H1 (cell line): ENCODE measurements at regions not wholly inside any gene's neighbourhood (a gene's known extent, or its start where the extent isn't known, plus 50 kb on each side); places are given as distances from the start of the nearest gene placed in this dataset.

Experiments used
- CTCF ChIA-PET: fragments of 300-600 bp; sonication (Branson Sonifier 250); formaldehyde crosslinking; loops from one replicate; lab custom pipeline; 2021; ENCODE audit not compliant: partially characterized antibody; lab: Charles Lee
- POLR2A ChIA-PET: fragments of 300-600 bp; sonication (Branson Sonifier 250); formaldehyde crosslinking; loops from one replicate; lab custom pipeline; 2021; ENCODE audit warnings: inconsistent platforms; ENCODE audit not compliant: partially characterized antibody; lab: Charles Lee
- DNase-seq, 2 experiments: peaks; one replicate each; pipeline versions ENCODE4 v3.0.0 to v3.0.0-alpha.2; 2010 to 2022; ENCODE audit warnings: low spot score in 2 of 2, low read depth in 1 of 2, mixed read lengths in 1 of 2
- FAIRE-seq: peaks from 2 replicates; lab custom pipeline; 2011; peaks lifted over from hg19 to GRCh38; lab: Jason Lieb, UNC
- H2AFZ ChIP-seq: 2 replicates; pipeline ENCODE4 v1.8.1; 2012; ENCODE audit warnings: low read length, inconsistent platforms
- H2AK5ac ChIP-seq: 2 replicates; pipeline ENCODE4 v1.6.1; 2013; ENCODE audit warnings: low read depth, low read length
- H2BK120ac ChIP-seq: replicated peaks from 2 replicates; pipeline ENCODE3; 2013; ENCODE audit warnings: low read depth, low read length, inconsistent platforms
- H2BK12ac ChIP-seq: 2 replicates; pipeline ENCODE4 v1.6.1; 2013; ENCODE audit warnings: low read depth, low read length
- H2BK15ac ChIP-seq: 2 replicates; pipeline ENCODE4 v1.6.1; 2013; ENCODE audit warnings: low read length
- H2BK20ac ChIP-seq: 2 replicates; pipeline ENCODE4 v1.6.1; 2013; ENCODE audit warnings: low read length
- H2BK5ac ChIP-seq: 2 replicates; pipeline ENCODE4 v1.6.1; 2013; ENCODE audit warnings: low read depth, low read length
- H3K14ac ChIP-seq: 2 replicates; pipeline ENCODE4 v1.6.1; 2013; ENCODE audit warnings: inconsistent platforms; ENCODE audit not compliant: insufficient read length
- H3K18ac ChIP-seq: 2 replicates; pipeline ENCODE4 v1.6.1; 2013; ENCODE audit warnings: low read length; ENCODE audit errors: extremely low read depth
- H3K23ac ChIP-seq: 2 replicates; pipeline ENCODE4 v1.6.1; 2013; ENCODE audit warnings: inconsistent platforms; ENCODE audit not compliant: insufficient read length
- H3K23me2 ChIP-seq: 2 replicates; pipeline ENCODE4 v1.6.1; 2013; ENCODE audit warnings: low read depth, low read length
- H3K27ac ChIP-seq: 2 replicates; pipeline ENCODE4 v1.6.1; 2011; ENCODE audit warnings: low read depth, low read length, inconsistent platforms
- H3K27me3 ChIP-seq, 4 experiments: replicated peaks in 1 of 4; 1 replicate in 1 of 4; 2 replicates in 3 of 4; pipeline versions ENCODE4 v1.6.1 to v1.8.1; 2011 to 2013; ENCODE audit warnings: low read length in 3 of 4, mild to moderate bottlenecking in 3 of 4, inconsistent platforms in 2 of 4, mixed read lengths in 2 of 4, moderate library complexity in 1 of 4; ENCODE audit not compliant: control insufficient read depth in 3 of 4, insufficient read depth in 3 of 4; ENCODE audit errors: extremely low read depth in 1 of 4
- H3K36me3 ChIP-seq, 4 experiments: 2 replicates each; pipeline versions ENCODE4 v1.6.1 to v1.8.1; 2011 to 2013; ENCODE audit warnings: mild to moderate bottlenecking in 4 of 4, low read length in 3 of 4, moderate library complexity in 2 of 4, control low read depth in 1 of 4, inconsistent platforms in 1 of 4; ENCODE audit not compliant: insufficient read depth in 4 of 4, control insufficient read depth in 2 of 4
- H3K4ac ChIP-seq: replicated peaks from 2 replicates; pipeline ENCODE3; 2013; ENCODE audit warnings: low read length, low read depth, mixed read lengths, inconsistent platforms; ENCODE audit not compliant: insufficient read length
- H3K4me1 ChIP-seq, 4 experiments: replicated peaks in 1 of 4; 1 replicate in 1 of 4; 2 replicates in 3 of 4; pipeline versions ENCODE4 v1.6.1 to v1.8.1; 2011 to 2013; ENCODE audit warnings: low read length in 3 of 4, inconsistent platforms in 2 of 4, mixed read lengths in 1 of 4; ENCODE audit not compliant: insufficient read depth in 4 of 4, control insufficient read depth in 3 of 4
- H3K4me2 ChIP-seq, 2 experiments: 2 replicates each; pipeline versions ENCODE4 v1.6.1 to v1.8.1; 2011 to 2013; ENCODE audit warnings: low read depth in 2 of 2, low read length in 2 of 2, control low read depth in 1 of 2, inconsistent platforms in 1 of 2, mild to moderate bottlenecking in 1 of 2; ENCODE audit not compliant: insufficient read depth in 1 of 2
- H3K4me3 ChIP-seq, 4 experiments: fragments of 200-600, 300-600 bp in 1 of 4; sonication (generic), shearing (Covaris generic), sonication (Bioruptor Twin) in 1 of 4; 2 replicates each; pipeline versions ENCODE4 v1.5.1 to v1.8.1; 2011 to 2016; ENCODE audit warnings: low read length in 4 of 4, low read depth in 3 of 4, control low read depth in 2 of 4, inconsistent platforms in 2 of 4, mild to moderate bottlenecking in 2 of 4, mixed read lengths in 1 of 4, moderate library complexity in 1 of 4; ENCODE audit not compliant: insufficient read depth in 2 of 4; ENCODE audit errors: extremely low read depth in 1 of 4
- H3K56ac ChIP-seq: replicated peaks from 2 replicates; pipeline ENCODE3; 2013; ENCODE audit warnings: low read depth, mild to moderate bottlenecking, mixed read lengths, low read length, inconsistent platforms; ENCODE audit not compliant: insufficient read length
- H3K79me1 ChIP-seq: 2 replicates; pipeline ENCODE4 v1.6.1; 2013; ENCODE audit warnings: low read depth, low read length, control low read depth
- H3K79me2 ChIP-seq, 2 experiments: 2 replicates each; pipeline versions ENCODE4 v1.6.1 to v1.8.1; 2012 to 2013; ENCODE audit warnings: low read length in 2 of 2, mild to moderate bottlenecking in 2 of 2, inconsistent platforms in 1 of 2; ENCODE audit not compliant: insufficient read depth in 2 of 2, control insufficient read depth in 1 of 2
- H3K9ac ChIP-seq, 4 experiments: replicated peaks in 1 of 4; 1 replicate in 1 of 4; 2 replicates in 3 of 4; pipeline versions ENCODE4 v1.6.1 to v1.8.1; 2011 to 2013; ENCODE audit warnings: low read depth in 3 of 4, low read length in 3 of 4, control low read depth in 2 of 4, mild to moderate bottlenecking in 2 of 4, moderate library complexity in 2 of 4, inconsistent platforms in 1 of 4; ENCODE audit errors: extremely low read depth in 1 of 4
- H3K9me3 ChIP-seq, 2 experiments: 2 replicates each; pipeline versions ENCODE4 v1.6.1 to v1.8.1; 2012 to 2013; ENCODE audit warnings: mild to moderate bottlenecking in 2 of 2, moderate library complexity in 2 of 2, control low read depth in 1 of 2, inconsistent platforms in 1 of 2, low read depth in 1 of 2, low read length in 1 of 2, mixed read lengths in 1 of 2; ENCODE audit not compliant: insufficient read depth in 2 of 2
- H4K20me1 ChIP-seq, 2 experiments: replicated peaks in 1 of 2; 2 replicates each; pipeline versions ENCODE3 to v1.8.1; 2011 to 2013; ENCODE audit warnings: inconsistent platforms in 2 of 2, low read length in 2 of 2, mild to moderate bottlenecking in 1 of 2; ENCODE audit not compliant: insufficient read depth in 2 of 2, control insufficient read depth in 1 of 2
- H4K5ac ChIP-seq: 2 replicates; pipeline ENCODE4 v1.6.1; 2013; ENCODE audit warnings: low read length, low read depth, mixed read lengths, inconsistent platforms; ENCODE audit not compliant: insufficient read length
- H4K8ac ChIP-seq: 2 replicates; pipeline ENCODE4 v1.8.0; 2013; ENCODE audit warnings: mild to moderate bottlenecking, moderate library complexity, low read length, inconsistent platforms; ENCODE audit not compliant: insufficient read depth; ENCODE audit errors: extremely low read depth
- H4K91ac ChIP-seq: replicated peaks from 2 replicates; pipeline ENCODE3; 2013; ENCODE audit warnings: low read length, mixed read lengths, inconsistent platforms; ENCODE audit not compliant: insufficient read length
- ATF2 ChIP-seq: IDR thresholded peaks from 2 replicates; pipeline ENCODE4 v1.6.1; 2012; ENCODE audit warnings: low read length, inconsistent platforms
- BRCA1 ChIP-seq: IDR thresholded peaks from 2 replicates; pipeline ENCODE4 v1.6.1; 2012; ENCODE audit warnings: low read depth, low read length, improper control_type of control experiment
- CBX8 ChIP-seq: fragments of 300-800, 300-1000 bp; sonication (generic); IDR thresholded peaks from 2 replicates; pipeline ENCODE4 v1.7.1; 2016; ENCODE audit warnings: low read depth, low read length, borderline replicate concordance
- CHD2 ChIP-seq: IDR thresholded peaks from 2 replicates; pipeline ENCODE4 v1.6.1; 2012; ENCODE audit warnings: low read length, improper control_type of control experiment
- E2F6 ChIP-seq: IDR thresholded peaks from 2 replicates; pipeline ENCODE4 v1.6.1; 2012; ENCODE audit warnings: inconsistent platforms
- MAFK ChIP-seq: IDR thresholded peaks from 2 replicates; pipeline ENCODE4 v1.6.1; 2012; ENCODE audit warnings: low read depth, mild to moderate bottlenecking, improper control_type of control experiment, low read length
- NRF1 ChIP-seq: IDR thresholded peaks from 2 replicates; pipeline ENCODE4 v1.6.1; 2011; ENCODE audit warnings: mild to moderate bottlenecking, low read depth, low read length, improper control_type of control experiment
- RAD21 ChIP-seq, 2 experiments: IDR thresholded peaks in 1 of 2; conservative IDR thresholded peaks in 1 of 2; 2 replicates each; pipeline ENCODE4 v1.6.1; 2011; ENCODE audit warnings: low read depth in 2 of 2, low read length in 2 of 2, improper control_type of control experiment in 1 of 2, inconsistent platforms in 1 of 2, mild to moderate bottlenecking in 1 of 2, moderate library complexity in 1 of 2
- SIN3A ChIP-seq, 2 experiments: IDR thresholded peaks in 1 of 2; conservative IDR thresholded peaks in 1 of 2; 2 replicates each; pipeline ENCODE4 v1.6.1; 2011 to 2012; ENCODE audit warnings: low read length in 2 of 2, improper control_type of control experiment in 1 of 2, low read depth in 1 of 2, mild to moderate bottlenecking in 1 of 2
- SIRT6 ChIP-seq: IDR thresholded peaks from one replicate; pipeline ENCODE4 v1.7.1; 2012; ENCODE audit warnings: low read length, inconsistent platforms
- SIX5 ChIP-seq: IDR thresholded peaks from 2 replicates; pipeline ENCODE4 v1.6.1; 2011; ENCODE audit warnings: mild to moderate bottlenecking, low read depth, low read length
- TBP ChIP-seq: IDR thresholded peaks from 2 replicates; pipeline ENCODE4 v1.6.1; 2011; ENCODE audit warnings: low read depth, low read length, improper control_type of control experiment
- TEAD4 ChIP-seq: IDR thresholded peaks from 2 replicates; pipeline ENCODE4 v1.6.1; 2012; ENCODE audit warnings: low read depth, low read length, inconsistent platforms, mixed read lengths
- WGBS, 2 experiments: shearing (Covaris generic) in 1 of 2; methylation state at CpG; one replicate each; pipeline versions ENCODE4 v1.1.6 to v1.1.7; 2013 to 2015; ENCODE audit warnings: low lambda C conversion rate in 2 of 2, mixed read lengths in 2 of 2, inconsistent platforms in 1 of 2, low coverage in 1 of 2, missing lambda C conversion rate in 1 of 2; ENCODE audit not compliant: insufficient replicate concordance in 2 of 2, insufficient coverage in 1 of 2, insufficient read length in 1 of 2; ENCODE audit errors: extremely low coverage in 1 of 2, missing lambda C conversion rate in 1 of 2; 5-methylcytosine and 5-hydroxymethylcytosine counted together

GRCh38 chr9:95653246-95653645, 136.5 kb upstream of the PTCH1 start:
- WGBS, 2 experiments: 90% methylated on average over 2 of the region's 2 CpGs; no CpG with 5 or more reads in 1 of the 2 experiments
- Histone ChIP-seq H3K79me1 (no peaks in the 10 kb centered on the region), H4K5ac (no peak overlapping the region), H4K91ac (no peak overlapping the region), H3K4me1 (peaks cover 0 to 4% (median 2%) of the 10 kb centered on the region in 4 experiments; a peak in 4 of 7 replicates), H2BK20ac (no peak overlapping the region), H2AK5ac (no peak overlapping the region), H3K56ac (no peak overlapping the region), H3K4me3 (no peak overlapping the region), H4K20me1 (no peaks in the 10 kb centered on the region), H3K23me2 (no peaks in the 10 kb centered on the region), H2AFZ (no peak overlapping the region), H3K79me2 (no peaks in the 10 kb centered on the region), H2BK120ac (no peak overlapping the region), H3K4ac (no peak overlapping the region), H3K14ac (no peak overlapping the region), H3K9ac (no peak overlapping the region), H3K4me2 (no peak overlapping the region), H2BK12ac (no peak overlapping the region), H3K27me3 (no peaks in the 10 kb centered on the region), H3K9me3 (no peaks in the 10 kb centered on the region), H3K27ac (no peak overlapping the region), H3K18ac (no peak overlapping the region), H3K23ac (no peak overlapping the region), H4K8ac (no peak overlapping the region), H3K36me3 (no peaks in the 10 kb centered on the region), H2BK5ac (no peak overlapping the region), H2BK15ac (no peak overlapping the region)
- FAIRE-seq: no peak
- ChIA-PET POLR2A (no interaction called here), CTCF (no interaction called here)
- DNase-seq: no peak
- TF ChIP-seq BRCA1: no peak
- no peak for TF ChIP-seq SIRT6
- no peak for TF ChIP-seq NRF1
- no peak for TF ChIP-seq E2F6
- TF ChIP-seq SIN3A (conservative IDR thresholded peaks at IDR 0.05 in 1 of 2, IDR thresholded peaks at IDR 0.05 in 1 of 2; ENCODE audit: low read depth in 1 of 2, low read length in 2 of 2): no peak
- TF ChIP-seq MAFK: no peak
- no peak for TF ChIP-seq CBX8
- TF ChIP-seq ATF2: no peak
- TF ChIP-seq RAD21 (IDR thresholded peaks at IDR 0.05 in 1 of 2, conservative IDR thresholded peaks at IDR 0.05 in 1 of 2; ENCODE audit: low read depth in 2 of 2, low read length in 2 of 2): no peak
- no peak for TF ChIP-seq TBP
- TF ChIP-seq CHD2: no peak
- TF ChIP-seq TEAD4: no peak
- no peak for TF ChIP-seq SIX5
